ENCODE measurements at regions not wholly inside any gene's neighbourhood (a gene's known extent, or its start where the extent isn't known, plus 50 kb on each side); places are given as distances from the start of the nearest gene placed in this dataset.
"Not testable (repeated sequence)": the region's sequence is repeated elsewhere in the genome, so short reads cannot be mapped to it uniquely, and the experiment has no call there.

- ChIA-PET CTCF (no interaction called here), POLR2A (ENCODE audit: low non-redundant PET) (no interaction called here)
- H3K27ac ChIP-seq = no peak overlapping the region
- no peak for TF ChIP-seq CTCF (conservative IDR thresholded peaks at IDR 0.05; ENCODE audit: low read depth)
- DNase-seq (ENCODE audit: low spot score) = no peak
These were observed 105.2 kb downstream of the TLR5 start for GRCh38 chr1:223037845-223038244.

- ChIA-PET POLR2A (ENCODE audit: low non-redundant PET) (no interaction called here), CTCF (no interaction called here)
- no peak for TF ChIP-seq CTCF (conservative IDR thresholded peaks at IDR 0.05; ENCODE audit: low read depth)
- H3K27ac ChIP-seq = no peak overlapping the region
- DNase-seq (ENCODE audit: low spot score) = no peak
These were observed 104.6 kb downstream of the TLR5 start for GRCh38 chr1:223038288-223039006.

GRCh38 chr1:223039990-223040389, 103.1 kb downstream of the TLR5 start:
- DNase-seq (ENCODE audit: low spot score) = no peak
- POLR2A ChIA-PET (ENCODE audit: low non-redundant PET) = no interaction called here
- TF ChIP-seq CTCF (conservative IDR thresholded peaks at IDR 0.05; ENCODE audit: low read depth) = no peak
- CTCF ChIA-PET = no interaction called here
- no peak overlapping the region for H3K27ac ChIP-seq

GRCh38 chr1:223041481-223041880, 101.6 kb downstream of the TLR5 start:
- POLR2A ChIA-PET (ENCODE audit: low non-redundant PET) = no interaction called here
- no peak for DNase-seq (ENCODE audit: low spot score)
- TF ChIP-seq CTCF (conservative IDR thresholded peaks at IDR 0.05; ENCODE audit: low read depth) = no peak
- CTCF ChIA-PET = interaction anchor here (0.6 kb wide), 1 partner anchor 22 kb away, joined by 3 read pairs; no protein-coding TSS in a partner anchor
- no peak overlapping the region for H3K27ac ChIP-seq

GRCh38 chr1:223045164-223045957, 97.7 kb downstream of the TLR5 start:
- no peak overlapping the region for H3K27ac ChIP-seq
- CTCF ChIA-PET = no interaction called here
- TF ChIP-seq CTCF (conservative IDR thresholded peaks at IDR 0.05; ENCODE audit: low read depth) = no peak

GRCh38 chr1:223046011-223046410, 97.0 kb downstream of the TLR5 start:
- TF ChIP-seq CTCF (conservative IDR thresholded peaks at IDR 0.05; ENCODE audit: low read depth) = no peak
- H3K27ac ChIP-seq = no peak overlapping the region
- no peak for DNase-seq (ENCODE audit: low spot score)
- ChIA-PET CTCF (no interaction called here), POLR2A (ENCODE audit: low non-redundant PET) (no interaction called here)

More at GRCh38 chr1:223045164-223045957, 97.7 kb downstream of the TLR5 start:
- POLR2A ChIA-PET (ENCODE audit: low non-redundant PET) = no interaction called here
- DNase-seq (ENCODE audit: low spot score) = no peak

- DNase-seq (ENCODE audit: low spot score); CTCF ChIA-PET; H3K27ac ChIP-seq; POLR2A ChIA-PET (ENCODE audit: low non-redundant PET): not testable (repeated sequence)
These were observed 96.6 kb downstream of the TLR5 start for GRCh38 chr1:223046463-223046862.
